Lung (tissue), 11 donors: ENCODE measurements at regions not wholly inside any gene's neighbourhood (a gene's known extent, or its start where the extent isn't known, plus 50 kb on each side); places are given as distances from the start of the nearest gene placed in this dataset.

ENCODE experiments used
- ATAC-seq: fragments of 200-7000 bp; cut with Tn5 transposase; one replicate; pipeline ENCODE4 v1.9.1; 2020; ENCODE audit warnings: moderate number of reproducible peaks; ENCODE audit not compliant: insufficient read depth, low FRiP score
- DNase-seq, 3 donors: peaks; one replicate each; pipeline ENCODE4 v3.0.0-alpha.2; 2013 to 2017
- H3K27ac ChIP-seq, 2 donors: one replicate each; pipeline ENCODE4 v1.5.1; 2013; ENCODE audit warnings: mild to moderate bottlenecking in 2 of 2, moderate library complexity in 2 of 2, control low read depth in 1 of 2, inconsistent platforms in 1 of 2, low read depth in 1 of 2, low read length in 1 of 2
- H3K27me3 ChIP-seq, 3 donors: one replicate each; pipeline ENCODE4 v1.5.1; 2013; ENCODE audit warnings: low read length in 2 of 3; ENCODE audit not compliant: control insufficient read depth in 3 of 3, insufficient read depth in 3 of 3
- H3K36me3 ChIP-seq, 4 donors: one replicate each; pipeline ENCODE4 v1.5.1; 2013; ENCODE audit warnings: low read length in 4 of 4, mild to moderate bottlenecking in 1 of 4, moderate library complexity in 1 of 4; ENCODE audit not compliant: control insufficient read depth in 4 of 4, insufficient read depth in 4 of 4
- H3K4me1 ChIP-seq, 5 donors: one replicate each; pipeline ENCODE4 v1.5.1; 2013; ENCODE audit warnings: low read length in 5 of 5, mild to moderate bottlenecking in 2 of 5, moderate library complexity in 1 of 5; ENCODE audit not compliant: control insufficient read depth in 5 of 5, insufficient read depth in 5 of 5
- H3K4me3 ChIP-seq: one replicate; pipeline ENCODE4 v1.5.1; 2013; ENCODE audit warnings: mild to moderate bottlenecking, control low read depth, moderate library complexity
- H3K9ac ChIP-seq, 2 donors: one replicate each; pipeline ENCODE4 v1.5.1; 2013; ENCODE audit warnings: low read length in 2 of 2, control low read depth in 1 of 2; ENCODE audit not compliant: insufficient read depth in 1 of 2
- H3K9me3 ChIP-seq, 4 donors: one replicate each; pipeline ENCODE4 v1.5.1; 2013; ENCODE audit warnings: low read length in 3 of 4, mild to moderate bottlenecking in 1 of 4, moderate library complexity in 1 of 4; ENCODE audit not compliant: control insufficient read depth in 4 of 4, insufficient read depth in 3 of 4
- WGBS, 2 donors: extraction: QIAGEN DNeasy Blood & Tissue Kit; methylation state at CpG; one replicate each; pipeline ENCODE4 v1.1.7; 2013; 5-methylcytosine and 5-hydroxymethylcytosine counted together
- TF ChIP-seq, protein P1 (sequence below): IDR thresholded peaks from 2 replicates; pipeline ENCODE4 v1.5.1; 2012; ENCODE audit warnings: mild to moderate bottlenecking; ENCODE audit errors: control extremely low read depth, extremely low read depth
- donor health status: control.
- donor health status: control.
- donor health status: Bipolar disorder and iron deficiency.
- donor health status: healthy.
- donor health status: DM: yes; HTN: yes; CAD: no.

- TF ChIP-seq, protein P1, sequence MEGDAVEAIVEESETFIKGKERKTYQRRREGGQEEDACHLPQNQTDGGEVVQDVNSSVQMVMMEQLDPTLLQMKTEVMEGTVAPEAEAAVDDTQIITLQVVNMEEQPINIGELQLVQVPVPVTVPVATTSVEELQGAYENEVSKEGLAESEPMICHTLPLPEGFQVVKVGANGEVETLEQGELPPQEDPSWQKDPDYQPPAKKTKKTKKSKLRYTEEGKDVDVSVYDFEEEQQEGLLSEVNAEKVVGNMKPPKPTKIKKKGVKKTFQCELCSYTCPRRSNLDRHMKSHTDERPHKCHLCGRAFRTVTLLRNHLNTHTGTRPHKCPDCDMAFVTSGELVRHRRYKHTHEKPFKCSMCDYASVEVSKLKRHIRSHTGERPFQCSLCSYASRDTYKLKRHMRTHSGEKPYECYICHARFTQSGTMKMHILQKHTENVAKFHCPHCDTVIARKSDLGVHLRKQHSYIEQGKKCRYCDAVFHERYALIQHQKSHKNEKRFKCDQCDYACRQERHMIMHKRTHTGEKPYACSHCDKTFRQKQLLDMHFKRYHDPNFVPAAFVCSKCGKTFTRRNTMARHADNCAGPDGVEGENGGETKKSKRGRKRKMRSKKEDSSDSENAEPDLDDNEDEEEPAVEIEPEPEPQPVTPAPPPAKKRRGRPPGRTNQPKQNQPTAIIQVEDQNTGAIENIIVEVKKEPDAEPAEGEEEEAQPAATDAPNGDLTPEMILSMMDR = no peak
- Histone ChIP-seq H3K9me3 (peaks cover 0 to 5% (median 0%) of the 10 kb centered on the region in 4 donors), H3K36me3 (no peaks in the 10 kb centered on the region), H3K4me3 (no peak overlapping the region), H3K27ac (no peak overlapping the region), H3K27me3 (peaks cover 0 to 3% (median 0%) of the 10 kb centered on the region in 3 donors), H3K9ac (no peak overlapping the region), H3K4me1 (no peaks in the 10 kb centered on the region)
- DNase-seq = no peak
- ATAC-seq = no peak
- WGBS, 2 donors = 78 to 84% methylated on average over 13 of the region's 13 CpGs
Observed at GRCh38 chr12:130058926-130059472, 103.3 kb upstream of the FZD10 start.

DNA sequence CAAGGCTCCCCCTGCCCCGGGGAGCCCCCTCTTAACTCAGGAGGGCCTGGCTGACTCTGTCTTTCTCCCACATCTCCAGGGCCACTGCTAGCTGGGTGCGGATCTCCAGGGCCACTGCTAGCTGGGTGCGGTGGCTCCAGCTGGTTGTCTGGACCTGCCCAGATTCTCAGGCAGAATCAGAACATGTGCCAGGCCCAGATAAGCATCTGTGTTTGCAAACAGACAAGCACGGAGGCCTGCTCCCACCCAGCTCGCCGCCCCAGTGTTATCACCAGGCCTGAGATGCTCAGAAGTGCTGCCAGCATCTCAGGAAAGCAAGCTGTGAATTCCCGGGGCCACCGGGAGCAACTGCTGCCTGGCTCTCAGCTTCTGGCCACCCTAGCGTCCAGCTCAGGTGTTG lies 98.4 kb upstream of the FZD10 start:
- ATAC-seq = no peak

GRCh38 chr12:130064999-130065398 lies 97.3 kb upstream of the FZD10 start:
- no peaks in the 10 kb centered on the region for H3K4me1 ChIP-seq
- H3K4me3 ChIP-seq = no peak overlapping the region
- WGBS, 2 donors = 65% methylated on average over 4 of the region's 4 CpGs
- H3K27ac ChIP-seq = no peak overlapping the region
- no peak overlapping the region for H3K9ac ChIP-seq
- ATAC-seq (no peak), DNase-seq (no peak)
- H3K9me3 ChIP-seq = peaks cover 0 to 7% (median 0%) of the 10 kb centered on the region in 4 donors
- H3K27me3 ChIP-seq = no peaks in the 10 kb centered on the region
- no peaks in the 10 kb centered on the region for H3K36me3 ChIP-seq
- TF ChIP-seq, protein P1 = no peak

More for the DNA sequence above, 98.4 kb upstream of the FZD10 start:
- no peaks in the 10 kb centered on the region for H3K36me3 ChIP-seq
- H3K9me3 ChIP-seq = peaks cover 0 to 7% (median 0%) of the 10 kb centered on the region in 4 donors
- no peaks in the 10 kb centered on the region for H3K27me3 ChIP-seq
- H3K4me1 ChIP-seq = no peaks in the 10 kb centered on the region
- H3K4me3 ChIP-seq = no peak overlapping the region
- 67 to 76% methylated on average over 9 of the region's 9 CpGs for WGBS, 2 donors
- H3K27ac ChIP-seq = no peak overlapping the region
- H3K9ac ChIP-seq = no peak overlapping the region
- TF ChIP-seq, protein P1 = no peak
- DNase-seq = no peak

DNA sequence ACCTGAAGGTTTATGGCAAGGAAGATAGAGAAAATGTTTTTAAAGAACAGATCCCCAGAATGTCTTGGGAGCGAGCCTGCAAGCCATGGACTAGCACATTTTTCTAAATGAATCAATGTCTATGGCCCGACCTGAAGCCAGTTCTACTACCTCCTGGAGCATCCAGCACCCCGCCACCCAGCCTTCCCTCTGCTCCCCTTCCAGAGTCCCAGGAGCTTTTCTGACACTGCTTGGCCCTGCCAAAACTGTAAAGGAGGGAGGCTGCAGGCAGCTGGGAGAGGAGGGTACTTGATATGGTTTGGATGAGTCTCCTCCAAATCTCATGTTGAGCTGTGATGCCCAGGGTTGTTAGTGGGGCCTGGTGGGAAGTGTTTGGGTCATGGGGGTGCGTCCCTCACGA lies 95.5 kb upstream of the FZD10 start:
- H3K27me3 ChIP-seq = no peaks in the 10 kb centered on the region
- no peak overlapping the region for H3K9ac ChIP-seq
- DNase-seq (no peak), ATAC-seq (no peak)
- no peaks in the 10 kb centered on the region for H3K4me1 ChIP-seq
- TF ChIP-seq, protein P1 = no peak
- no peak overlapping the region for H3K27ac ChIP-seq
- 86 to 88% methylated on average over 5 of the region's 5 CpGs for WGBS, 2 donors
- peaks cover 0 to 5% (median 0%) of the 10 kb centered on the region in 4 donors for H3K9me3 ChIP-seq
- H3K36me3 ChIP-seq = no peaks in the 10 kb centered on the region
- H3K4me3 ChIP-seq = no peak overlapping the region
